ES-I3 (cell line): ENCODE measurements at regions not wholly inside any gene's neighbourhood (a gene's known extent, or its start where the extent isn't known, plus 50 kb on each side); places are given as distances from the start of the nearest gene placed in this dataset.

Experiments
- H3K36me3 ChIP-seq: 2 replicates; pipeline ENCODE4 v1.6.1; 2013; ENCODE audit warnings: mild to moderate bottlenecking, low read length, control low read depth, moderate library complexity; ENCODE audit not compliant: insufficient read depth
- H3K4me1 ChIP-seq: 2 replicates; pipeline ENCODE4 v1.6.1; 2013; ENCODE audit warnings: mild to moderate bottlenecking, control low read depth, low read length; ENCODE audit not compliant: insufficient read depth
- H3K9ac ChIP-seq: 2 replicates; pipeline ENCODE4 v1.6.1; 2013; ENCODE audit warnings: low read depth, mild to moderate bottlenecking, low read length, moderate library complexity
- H3K9me3 ChIP-seq: 2 replicates; pipeline ENCODE4 v1.6.1; 2013; ENCODE audit warnings: mild to moderate bottlenecking, low read length, moderate library complexity; ENCODE audit not compliant: control insufficient read depth, insufficient read depth

- Histone ChIP-seq H3K4me1 (no peaks in the 10 kb centered on the region), H3K9ac (no peak overlapping the region), H3K36me3 (no peaks in the 10 kb centered on the region)
These were observed 867.3 kb upstream of the AUTS2 start for GRCh38 chr7:68730964-68731363.

GRCh38 chr7:68733219-68734153 is 864.8 kb upstream of the AUTS2 start:
- H3K36me3 ChIP-seq = no peaks in the 10 kb centered on the region
- no peaks in the 10 kb centered on the region for H3K4me1 ChIP-seq

More at GRCh38 chr7:68730964-68731363, 867.3 kb upstream of the AUTS2 start:
- no peaks in the 10 kb centered on the region for H3K9me3 ChIP-seq

GRCh38 chr7:68734431-68734830 is 863.8 kb upstream of the AUTS2 start:
- Histone ChIP-seq H3K4me1 (no peaks in the 10 kb centered on the region), H3K9ac (no peak overlapping the region), H3K36me3 (no peaks in the 10 kb centered on the region), H3K9me3 (no peaks in the 10 kb centered on the region)

More at GRCh38 chr7:68733219-68734153, 864.8 kb upstream of the AUTS2 start:
- H3K9ac ChIP-seq = no peak overlapping the region
- no peaks in the 10 kb centered on the region for H3K9me3 ChIP-seq

- Histone ChIP-seq H3K4me1 (no peaks in the 10 kb centered on the region), H3K9ac (no peak overlapping the region), H3K9me3 (no peaks in the 10 kb centered on the region)
These were observed 859.0 kb upstream of the AUTS2 start for GRCh38 chr7:68739306-68739705.

GRCh38 chr7:68744036-68744435 is 854.2 kb upstream of the AUTS2 start:
- H3K9me3 ChIP-seq = no peaks in the 10 kb centered on the region
- no peak overlapping the region for H3K9ac ChIP-seq
- H3K4me1 ChIP-seq = no peaks in the 10 kb centered on the region
- no peaks in the 10 kb centered on the region for H3K36me3 ChIP-seq

More at GRCh38 chr7:68739306-68739705, 859.0 kb upstream of the AUTS2 start:
- no peaks in the 10 kb centered on the region for H3K36me3 ChIP-seq

GRCh38 chr7:68748934-68749900 is 849.1 kb upstream of the AUTS2 start:
- Histone ChIP-seq H3K9me3 (no peaks in the 10 kb centered on the region), H3K36me3 (no peaks in the 10 kb centered on the region), H3K9ac (no peak overlapping the region), H3K4me1 (no peaks in the 10 kb centered on the region)

- no peaks in the 10 kb centered on the region for H3K36me3 ChIP-seq
- no peaks in the 10 kb centered on the region; the same call in 1 of the 2 replicates for H3K9me3 ChIP-seq
- H3K4me1 ChIP-seq = no peaks in the 10 kb centered on the region
- H3K9ac ChIP-seq = no peak overlapping the region
These were observed 845.6 kb upstream of the AUTS2 start for GRCh38 chr7:68752485-68753178.

GRCh38 chr7:68754414-68754813 is 843.9 kb upstream of the AUTS2 start:
- no peaks in the 10 kb centered on the region for H3K4me1 ChIP-seq
- H3K9ac ChIP-seq = no peak overlapping the region
- H3K36me3 ChIP-seq = no peaks in the 10 kb centered on the region
- no peaks in the 10 kb centered on the region; the same call in 1 of the 2 replicates for H3K9me3 ChIP-seq

- no peak overlapping the region for H3K9ac ChIP-seq
- no peaks in the 10 kb centered on the region for H3K36me3 ChIP-seq
- H3K9me3 ChIP-seq = no peaks in the 10 kb centered on the region; the same call in 1 of the 2 replicates
These were observed 841.2 kb upstream of the AUTS2 start for GRCh38 chr7:68756986-68757495.

GRCh38 chr7:68760556-68760955 is 837.7 kb upstream of the AUTS2 start:
- Histone ChIP-seq H3K4me1 (no peaks in the 10 kb centered on the region), H3K36me3 (no peaks in the 10 kb centered on the region), H3K9ac (no peak overlapping the region), H3K9me3 (peaks cover 8% of the 10 kb centered on the region; the same call in 1 of the 2 replicates)

More at GRCh38 chr7:68756986-68757495, 841.2 kb upstream of the AUTS2 start:
- no peaks in the 10 kb centered on the region for H3K4me1 ChIP-seq

GRCh38 chr7:68767462-68767861 is 830.8 kb upstream of the AUTS2 start:
- H3K9me3 ChIP-seq = peaks cover 8% of the 10 kb centered on the region; the same call in 1 of the 2 replicates
- H3K36me3 ChIP-seq = no peaks in the 10 kb centered on the region
- H3K9ac ChIP-seq = no peak overlapping the region
- H3K4me1 ChIP-seq = no peaks in the 10 kb centered on the region

- Histone ChIP-seq H3K36me3 (no peaks in the 10 kb centered on the region), H3K9me3 (no peaks in the 10 kb centered on the region)
These were observed 827.6 kb upstream of the AUTS2 start for GRCh38 chr7:68770649-68771048.

GRCh38 chr7:68776326-68776725 is 821.9 kb upstream of the AUTS2 start:
- Histone ChIP-seq H3K36me3 (no peaks in the 10 kb centered on the region), H3K9me3 (no peaks in the 10 kb centered on the region), H3K4me1 (no peaks in the 10 kb centered on the region), H3K9ac (no peak overlapping the region)

More at GRCh38 chr7:68770649-68771048, 827.6 kb upstream of the AUTS2 start:
- no peak overlapping the region for H3K9ac ChIP-seq
- no peaks in the 10 kb centered on the region for H3K4me1 ChIP-seq
